Natural killer cell treated with Interleukin-12 subunit alpha and Interleukin-12 subunit beta and Interleukin-15 and Interleukin-18, amount 100 ng/mL, for 72 hours (primary cell): ENCODE measurements at regions not wholly inside any gene's neighbourhood (a gene's known extent, or its start where the extent isn't known, plus 50 kb on each side); places are given as distances from the start of the nearest gene placed in this dataset.

ENCODE experiments used
- ATAC-seq, 2 donors: fragments of 150-1000 bp; cut with Tn5 transposase in 1 of 2; sonication (Bioruptor Pico), chemical (Tn5 transposase) in 1 of 2; 2 replicates each; pipeline ENCODE4 v1.10.0; 2021
- DNase-seq: peaks from one replicate; pipeline ENCODE4 v3.0.0; 2022; ENCODE audit warnings: low spot score
- H3K27ac Mint-ChIP-seq, 2 donors: 1 replicate in 1 of 2; 2 replicates in 1 of 2; pipeline ENCODE4 v1.8.0; 2022; ENCODE audit warnings: mixed read lengths in 2 of 2, mild to moderate bottlenecking in 1 of 2, moderate library complexity in 1 of 2
- H3K27me3 Mint-ChIP-seq, 2 donors: 1 replicate in 1 of 2; 2 replicates in 1 of 2; pipeline ENCODE4 v1.8.0; 2022; ENCODE audit warnings: mixed read lengths in 2 of 2
- H3K36me3 Mint-ChIP-seq: one replicate; pipeline ENCODE4 v1.8.0; 2022; ENCODE audit warnings: mixed read lengths
- H3K4me1 Mint-ChIP-seq, 2 donors: 1 replicate in 1 of 2; 2 replicates in 1 of 2; pipeline ENCODE4 v1.8.0; 2022; ENCODE audit warnings: low read depth in 2 of 2, mixed read lengths in 2 of 2, mild to moderate bottlenecking in 1 of 2
- H3K4me3 Mint-ChIP-seq: one replicate; pipeline ENCODE4 v1.8.0; 2022; ENCODE audit warnings: mixed read lengths
- H3K9me3 Mint-ChIP-seq: 2 replicates; pipeline ENCODE4 v1.8.0; 2022; ENCODE audit warnings: mixed read lengths

DNA sequence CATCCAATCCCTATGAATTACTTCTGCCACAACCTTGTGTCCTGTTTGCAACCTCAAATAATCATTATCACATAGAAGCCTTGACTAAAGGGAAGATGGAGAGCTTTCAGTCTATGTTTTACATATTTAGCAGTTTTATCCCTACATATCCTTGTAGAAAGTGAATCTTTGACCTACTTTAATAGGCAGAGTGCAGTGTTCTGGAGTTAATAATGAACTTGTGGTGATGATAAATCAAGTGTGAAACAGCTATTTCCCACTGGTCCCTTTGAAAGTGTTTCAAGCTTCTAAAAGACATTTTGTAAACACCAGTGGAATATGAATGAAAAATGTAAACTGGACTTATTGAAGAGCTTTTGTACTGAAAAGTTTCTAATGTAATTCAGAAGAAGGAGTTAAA, 406.7 kb downstream of the GABRG2 start:
- Mint-ChIP-seq H3K27ac (no peak overlapping the region), H3K27me3 (no peaks in the 10 kb centered on the region), H3K36me3 (no peaks in the 10 kb centered on the region)

DNA sequence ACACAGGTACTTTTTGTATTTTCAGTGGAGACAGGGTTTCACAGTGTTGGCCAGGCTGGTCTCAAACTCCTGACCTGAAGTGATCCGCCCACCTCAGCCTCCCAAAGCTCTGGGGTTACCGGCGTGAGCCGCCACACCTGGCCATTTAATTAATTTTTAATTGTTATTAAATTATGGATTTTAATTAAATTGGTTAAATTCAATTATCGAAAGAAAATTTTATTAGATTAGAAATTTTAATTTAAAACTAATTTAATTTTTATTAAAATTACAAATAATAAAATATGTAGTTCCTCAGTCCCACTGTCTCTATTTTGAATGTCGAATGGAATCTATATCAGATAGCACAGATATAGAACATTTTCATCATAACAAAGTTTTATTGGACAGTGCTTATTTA, 416.5 kb downstream of the GABRG2 start:
- Mint-ChIP-seq H3K4me1 (no peaks in the 10 kb centered on the region), H3K4me3 (no peak overlapping the region), H3K27ac (no peak overlapping the region), H3K9me3 (peaks cover 9% of the 10 kb centered on the region), H3K36me3 (peaks cover 5% of the 10 kb centered on the region), H3K27me3 (no peaks in the 10 kb centered on the region)
- DNase-seq (no peak), ATAC-seq (no peak)

More for the DNA sequence above, 406.7 kb downstream of the GABRG2 start:
- no peak for DNase-seq
- Mint-ChIP-seq H3K9me3 (no peaks in the 10 kb centered on the region), H3K4me3 (no peak overlapping the region), H3K4me1 (no peaks in the 10 kb centered on the region)
- no peak for ATAC-seq

DNA sequence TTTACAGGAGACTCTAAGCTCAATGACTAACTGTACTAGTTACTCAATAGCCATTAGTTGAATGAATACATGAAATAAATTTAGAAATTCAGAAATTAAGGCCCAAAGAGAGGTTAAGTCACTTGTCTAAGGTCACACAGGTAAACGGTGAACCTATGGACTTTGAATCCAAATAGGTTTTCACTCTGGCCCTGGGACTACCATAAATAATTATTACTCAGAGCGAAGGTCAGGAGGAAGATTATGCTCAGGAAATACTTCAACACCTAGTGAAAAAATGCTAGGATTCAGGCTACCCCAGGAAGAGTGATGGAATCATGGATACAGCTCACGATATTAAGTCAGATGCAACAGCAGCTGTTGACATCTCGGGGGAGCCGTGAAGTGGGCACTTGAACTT, 417.4 kb downstream of the GABRG2 start:
- Mint-ChIP-seq H3K4me1 (no peaks in the 10 kb centered on the region), H3K36me3 (peaks cover 5% of the 10 kb centered on the region), H3K4me3 (no peak overlapping the region), H3K27me3 (no peaks in the 10 kb centered on the region), H3K27ac (no peak overlapping the region), H3K9me3 (peaks cover 9% of the 10 kb centered on the region)
- DNase-seq (no peak), ATAC-seq (no peak)

DNA sequence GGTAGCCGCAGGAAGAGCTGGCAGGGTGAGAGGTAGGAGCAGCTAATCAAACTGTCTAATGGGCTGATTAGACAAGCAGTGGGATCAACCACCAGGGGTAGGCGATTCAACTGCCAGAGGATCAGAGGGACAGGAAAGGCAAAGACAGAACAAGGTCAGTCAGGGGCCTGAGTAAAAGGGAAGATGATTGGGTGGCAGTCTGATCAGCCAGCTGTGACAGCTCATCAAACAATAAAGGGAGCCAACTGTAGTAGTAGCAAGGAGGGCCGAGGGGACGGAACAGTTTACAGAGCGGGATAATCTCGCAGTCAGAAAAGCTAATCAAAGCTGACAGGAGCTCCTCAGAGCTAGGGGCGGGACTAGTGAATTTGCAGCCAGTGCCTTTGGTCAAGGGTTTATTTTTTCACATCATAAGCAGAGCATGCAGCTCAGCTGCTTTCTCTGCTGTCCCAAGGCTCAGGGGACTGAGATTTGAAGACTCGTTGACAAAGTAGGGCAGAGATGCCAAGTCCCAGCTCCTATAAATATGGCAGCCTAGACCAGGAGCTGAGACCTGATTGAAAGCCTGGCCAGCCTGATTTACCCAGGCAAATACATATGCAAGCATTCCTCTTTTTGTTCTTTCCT, 418.2 kb downstream of the GABRG2 start:
- no peak overlapping the region for H3K4me3 Mint-ChIP-seq
- H3K27ac Mint-ChIP-seq, result no peak overlapping the region
- ATAC-seq (no peak), DNase-seq (no peak)
- H3K9me3 Mint-ChIP-seq, result peaks cover 9% of the 10 kb centered on the region
- H3K36me3 Mint-ChIP-seq, result peaks cover 5% of the 10 kb centered on the region
- H3K27me3 Mint-ChIP-seq, result no peaks in the 10 kb centered on the region
- no peaks in the 10 kb centered on the region for H3K4me1 Mint-ChIP-seq

DNA sequence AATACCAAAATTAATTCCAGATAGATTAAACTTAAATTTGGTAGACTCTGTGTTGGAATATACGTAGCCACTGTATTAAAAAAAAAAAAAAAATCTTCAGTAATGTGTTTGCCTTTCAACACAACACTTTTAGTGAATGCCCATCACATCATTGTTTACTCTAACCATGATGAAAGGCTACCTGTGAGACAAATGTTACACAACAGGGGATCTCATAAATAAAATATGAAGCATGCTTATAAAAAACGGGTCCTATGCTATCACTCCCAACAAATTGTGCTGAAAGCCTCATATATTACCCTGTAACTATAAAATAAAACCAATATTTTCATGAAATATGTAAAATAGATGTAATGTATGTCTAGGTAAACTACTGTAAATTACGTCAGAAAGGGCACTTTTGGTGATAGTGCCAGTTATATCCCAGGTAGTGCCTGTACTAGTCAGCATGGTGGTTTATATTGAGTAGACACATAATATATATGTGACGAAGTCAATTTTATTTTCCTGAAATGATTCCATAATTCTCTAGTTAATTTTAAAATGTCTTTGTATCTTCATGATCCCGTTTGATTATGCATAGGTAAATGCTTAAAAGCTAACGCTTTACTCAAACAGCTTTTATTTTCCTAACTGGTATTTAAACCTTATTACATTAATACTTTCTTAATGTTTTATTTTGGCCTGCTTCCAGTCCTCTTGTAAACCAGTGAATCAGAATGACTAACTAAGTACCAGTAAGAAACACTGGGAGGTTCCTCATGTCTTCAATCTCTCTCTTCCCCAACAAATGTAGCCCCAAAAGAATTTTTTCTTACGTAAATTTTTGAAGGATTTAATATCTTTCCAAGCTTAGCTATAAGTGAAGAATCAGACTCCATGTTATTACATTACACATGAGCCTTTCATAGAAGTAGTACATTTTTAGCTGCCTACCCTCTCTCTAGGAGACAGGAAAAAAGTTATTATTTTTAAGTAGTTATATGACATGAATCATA, 420.3 kb downstream of the GABRG2 start:
- Mint-ChIP-seq H3K36me3 (peaks cover 5% of the 10 kb centered on the region), H3K27ac (no peak overlapping the region), H3K4me3 (no peak overlapping the region), H3K27me3 (no peaks in the 10 kb centered on the region), H3K4me1 (no peaks in the 10 kb centered on the region), H3K9me3 (peaks cover 5% of the 10 kb centered on the region)
- DNase-seq, result no peak
- no peak for ATAC-seq

DNA sequence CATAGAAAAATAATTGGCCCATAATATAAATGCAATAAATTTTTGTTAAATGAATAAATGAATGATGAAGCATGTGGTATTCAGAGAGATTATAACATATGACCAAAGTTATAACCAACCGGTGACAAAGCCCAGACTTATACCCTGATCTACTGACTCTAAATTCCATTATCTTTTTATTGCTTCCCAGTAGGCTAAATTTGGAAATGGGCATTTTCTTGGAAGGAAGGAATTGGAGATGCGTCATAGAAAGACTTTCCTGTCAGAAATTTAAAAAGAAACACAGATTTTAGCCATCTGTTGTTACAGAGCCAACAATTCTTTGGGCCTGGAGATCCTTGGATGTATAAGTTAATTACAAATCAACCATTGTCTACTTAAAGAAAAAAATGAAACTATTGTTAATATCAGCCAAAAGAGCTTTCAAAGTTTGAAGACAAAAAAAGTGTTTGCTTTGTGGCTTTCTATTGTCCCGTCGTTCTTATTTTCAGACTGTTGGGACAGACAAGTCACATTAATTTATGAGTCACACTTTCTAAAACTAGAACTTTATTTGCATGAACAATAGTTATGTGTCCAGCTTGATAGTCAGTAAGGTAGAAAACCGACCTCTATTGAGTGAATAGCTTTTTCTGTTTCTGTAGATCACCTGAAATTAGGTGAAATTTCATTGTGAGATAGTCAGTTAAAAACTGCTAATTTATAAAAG, 428.7 kb downstream of the GABRG2 start:
- Mint-ChIP-seq H3K9me3 (no peaks in the 10 kb centered on the region), H3K4me1 (no peaks in the 10 kb centered on the region), H3K36me3 (no peaks in the 10 kb centered on the region), H3K4me3 (no peak overlapping the region), H3K27me3 (no peaks in the 10 kb centered on the region), H3K27ac (no peak overlapping the region)
- ATAC-seq (no peak), DNase-seq (no peak)

DNA sequence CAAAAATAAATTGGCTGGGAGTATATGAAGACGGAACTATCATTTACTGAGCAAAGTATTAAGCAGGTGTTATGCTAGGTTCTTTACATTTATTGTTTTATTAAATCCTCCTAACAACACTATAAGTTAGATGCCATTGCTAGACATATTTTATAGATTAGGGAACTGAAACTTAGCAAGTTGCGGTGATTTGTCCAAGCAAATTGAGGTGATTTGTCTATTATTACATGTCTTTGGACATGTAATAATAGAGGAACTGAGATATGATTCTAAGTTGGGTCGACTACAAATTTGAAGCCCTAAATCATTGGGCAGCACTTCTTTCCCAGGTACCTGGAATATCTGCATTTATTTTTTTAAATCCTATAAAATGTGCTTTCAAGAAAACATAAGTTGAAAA, 429.9 kb downstream of the GABRG2 start:
- Mint-ChIP-seq H3K36me3 (no peaks in the 10 kb centered on the region), H3K27me3 (no peaks in the 10 kb centered on the region), H3K4me3 (no peak overlapping the region), H3K9me3 (no peaks in the 10 kb centered on the region), H3K4me1 (no peaks in the 10 kb centered on the region), H3K27ac (no peak overlapping the region)
- ATAC-seq (no peak), DNase-seq (no peak)

DNA sequence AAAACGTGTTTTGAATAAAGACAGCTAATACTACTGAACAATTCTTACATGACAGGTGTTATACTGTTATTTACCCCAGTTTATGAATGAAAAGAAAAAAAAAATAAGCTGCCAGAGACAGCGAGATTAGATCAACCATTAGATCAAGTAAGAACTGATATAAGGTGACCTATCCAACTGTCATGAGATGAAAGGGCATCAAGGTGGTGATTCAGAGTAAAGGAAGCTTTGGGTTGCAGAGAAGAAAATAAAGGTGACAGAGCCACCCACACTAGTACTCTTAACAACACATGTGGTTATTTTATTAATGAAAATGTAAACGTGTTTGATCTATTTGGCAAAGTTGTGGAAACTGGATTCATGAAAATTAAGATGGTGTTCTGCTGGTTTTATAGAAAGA, 435.2 kb downstream of the GABRG2 start:
- Mint-ChIP-seq H3K4me3 (no peak overlapping the region), H3K27ac (no peak overlapping the region), H3K4me1 (no peaks in the 10 kb centered on the region), H3K9me3 (no peaks in the 10 kb centered on the region), H3K27me3 (no peaks in the 10 kb centered on the region), H3K36me3 (no peaks in the 10 kb centered on the region)
- ATAC-seq (no peak), DNase-seq (no peak)

DNA sequence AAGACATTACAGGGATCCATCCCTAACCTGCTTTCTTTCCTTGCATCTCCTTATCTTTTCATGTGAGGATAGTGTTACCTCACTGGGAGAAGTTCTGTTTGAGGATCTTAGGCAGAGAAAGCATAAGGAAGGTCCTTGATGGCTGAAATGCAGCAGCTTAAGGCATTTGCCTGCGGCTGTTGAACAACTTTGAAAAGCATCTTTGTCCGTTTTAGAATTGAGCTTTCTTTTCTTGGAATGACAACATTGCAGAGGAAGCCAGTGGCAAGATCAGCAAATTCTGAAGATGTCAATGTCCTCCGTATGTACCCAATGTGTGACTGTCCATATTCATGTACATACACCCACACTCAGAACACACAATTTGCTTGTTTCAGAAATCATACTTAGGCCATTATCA, 436.2 kb downstream of the GABRG2 start:
- no peak for DNase-seq
- no peak for ATAC-seq
- Mint-ChIP-seq H3K4me1 (no peaks in the 10 kb centered on the region), H3K9me3 (no peaks in the 10 kb centered on the region), H3K27me3 (no peaks in the 10 kb centered on the region), H3K27ac (no peak overlapping the region), H3K36me3 (no peaks in the 10 kb centered on the region), H3K4me3 (no peak overlapping the region)

DNA sequence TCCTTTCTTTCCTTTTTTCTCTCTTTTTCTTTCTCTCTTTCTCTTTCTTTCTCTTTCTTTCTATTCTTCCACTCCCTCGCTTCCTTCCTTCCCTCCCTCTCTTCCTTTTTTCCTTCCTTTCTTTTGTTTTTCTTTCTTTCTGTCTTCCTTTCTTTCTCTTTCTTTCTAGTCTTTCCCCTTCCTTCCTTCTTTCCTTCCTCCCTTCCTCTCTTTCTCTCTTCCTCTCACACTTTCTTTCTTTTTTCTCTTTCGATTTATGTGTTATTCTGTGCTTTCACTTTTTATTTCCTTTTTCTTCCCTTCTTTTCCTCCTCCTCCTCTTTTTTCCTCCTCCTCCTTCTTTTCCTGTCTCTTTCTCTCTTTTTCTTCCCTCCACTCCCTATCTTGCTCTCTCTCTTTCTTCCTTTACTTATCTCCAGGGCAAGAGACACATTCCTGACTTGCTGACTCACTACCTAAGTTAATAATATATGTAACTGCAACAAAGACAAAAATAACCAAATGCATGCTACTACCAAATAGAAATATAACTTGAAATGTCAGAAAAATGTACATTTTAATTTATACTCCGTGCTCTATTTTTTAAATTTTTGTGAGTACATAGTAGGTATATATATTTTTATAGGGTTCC, 445.5 kb downstream of the GABRG2 start:
- Mint-ChIP-seq H3K36me3 (no peaks in the 10 kb centered on the region), H3K4me1 (no peaks in the 10 kb centered on the region), H3K4me3 (no peak overlapping the region), H3K9me3 (peaks cover 16% of the 10 kb centered on the region), H3K27me3 (no peaks in the 10 kb centered on the region), H3K27ac (no peak overlapping the region)
- no peak for DNase-seq
- ATAC-seq, result no peak

DNA sequence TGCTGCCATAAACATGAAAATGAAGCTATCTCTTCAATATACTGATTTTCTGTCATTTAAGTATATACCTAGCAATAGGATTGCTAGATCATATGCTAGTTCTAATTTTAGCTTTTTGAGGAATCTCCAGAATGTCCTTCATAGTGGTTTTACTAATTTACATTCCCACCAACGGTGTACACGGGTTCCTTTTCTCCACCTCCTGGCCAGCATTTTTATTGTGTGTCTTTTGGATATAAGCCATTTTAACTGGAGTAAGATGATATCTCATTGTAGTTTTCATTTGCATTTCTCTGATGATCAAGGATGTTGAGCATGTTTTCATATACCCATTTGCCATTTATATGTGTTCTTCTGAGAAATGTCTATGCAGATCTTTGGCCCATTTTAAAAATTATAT, 446.5 kb downstream of the GABRG2 start:
- H3K4me1 Mint-ChIP-seq, result no peaks in the 10 kb centered on the region
- no peaks in the 10 kb centered on the region for H3K27me3 Mint-ChIP-seq
- H3K9me3 Mint-ChIP-seq, result peaks cover 19% of the 10 kb centered on the region
- no peak overlapping the region for H3K27ac Mint-ChIP-seq
- no peak overlapping the region for H3K4me3 Mint-ChIP-seq
- ATAC-seq (no peak), DNase-seq (no peak)
- H3K36me3 Mint-ChIP-seq, result peaks cover 1% of the 10 kb centered on the region

DNA sequence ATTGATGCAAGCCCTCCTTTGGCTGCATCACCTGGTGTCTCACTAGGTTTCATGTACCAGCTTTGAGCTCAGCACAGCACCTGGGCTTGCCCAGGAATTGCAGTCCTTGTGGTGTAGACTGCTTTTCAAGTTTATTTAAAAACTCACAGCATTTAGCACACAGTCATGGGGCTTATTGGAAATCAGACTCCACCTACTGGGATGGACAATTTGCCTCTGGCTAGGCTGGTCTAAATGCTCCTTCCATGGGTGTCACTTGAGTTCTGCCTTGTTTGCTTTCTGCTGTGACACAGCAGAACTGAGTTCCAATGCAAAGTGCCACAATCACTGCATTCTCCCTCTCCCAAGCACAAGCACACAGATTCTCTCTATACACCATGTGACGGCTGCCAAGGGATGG, 453.3 kb downstream of the GABRG2 start:
- Mint-ChIP-seq H3K27ac (no peak overlapping the region), H3K4me1 (peaks cover 0 to 2% of the 10 kb centered on the region in 2 donors), H3K4me3 (no peak overlapping the region), H3K9me3 (peaks cover 16% of the 10 kb centered on the region), H3K27me3 (no peaks in the 10 kb centered on the region), H3K36me3 (peaks cover 5% of the 10 kb centered on the region)
- ATAC-seq (no peak), DNase-seq (no peak)

DNA sequence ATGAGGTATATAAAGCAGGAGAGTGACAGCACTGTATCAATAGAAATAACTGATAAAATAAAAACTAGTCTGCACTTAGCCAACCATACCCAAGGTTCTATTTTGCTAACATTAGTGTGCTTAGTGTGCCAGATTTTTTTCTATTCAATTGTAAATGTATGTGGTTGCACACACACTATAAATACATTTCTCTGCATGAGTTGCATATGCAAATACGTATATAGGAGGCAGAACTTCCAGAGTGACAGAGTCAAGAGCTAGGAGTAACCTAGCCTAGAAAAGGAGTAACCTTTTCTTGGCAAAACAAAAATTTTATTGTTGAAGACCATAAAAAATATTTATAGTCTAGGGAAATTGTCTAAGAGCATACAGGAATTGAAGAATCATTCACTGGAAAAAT, 461.6 kb downstream of the GABRG2 start:
- DNase-seq (no peak), ATAC-seq (no peak)
- H3K4me1 Mint-ChIP-seq, result peaks cover 0 to 13% of the 10 kb centered on the region in 2 donors
- no peak overlapping the region for H3K4me3 Mint-ChIP-seq
- no peaks in the 10 kb centered on the region for H3K27me3 Mint-ChIP-seq
- H3K36me3 Mint-ChIP-seq, result no peaks in the 10 kb centered on the region
- H3K27ac Mint-ChIP-seq, result no peak overlapping the region
- no peaks in the 10 kb centered on the region for H3K9me3 Mint-ChIP-seq
